Vagina (tissue), 2 donors: ENCODE measurements at regions not wholly inside any gene's neighbourhood (a gene's known extent, or its start where the extent isn't known, plus 50 kb on each side); places are given as distances from the start of the nearest gene placed in this dataset.

Source experiments
- CTCF ChIP-seq, 3 experiments: fragments of 450-650 bp in 2 of 3; fragments of 200-600 bp in 1 of 3; sonication (generic) in 1 of 3; IDR thresholded peaks; one replicate each; pipeline ENCODE4 v1.5.1; 2017 to 2019; ENCODE audit warnings: antibody characterized with exemption in 3 of 3, mild to moderate bottlenecking in 2 of 3, moderate library complexity in 2 of 3
- POLR2AphosphoS5 ChIP-seq, 2 donors: sonication (generic); formaldehyde crosslinking; IDR thresholded peaks; one replicate each; pipeline ENCODE4 v1.9.0; 2017; ENCODE audit warnings: antibody characterized with exemption in 2 of 2, mild to moderate bottlenecking in 2 of 2, low read depth in 1 of 2; ENCODE audit not compliant: insufficient read depth in 1 of 2

DNA sequence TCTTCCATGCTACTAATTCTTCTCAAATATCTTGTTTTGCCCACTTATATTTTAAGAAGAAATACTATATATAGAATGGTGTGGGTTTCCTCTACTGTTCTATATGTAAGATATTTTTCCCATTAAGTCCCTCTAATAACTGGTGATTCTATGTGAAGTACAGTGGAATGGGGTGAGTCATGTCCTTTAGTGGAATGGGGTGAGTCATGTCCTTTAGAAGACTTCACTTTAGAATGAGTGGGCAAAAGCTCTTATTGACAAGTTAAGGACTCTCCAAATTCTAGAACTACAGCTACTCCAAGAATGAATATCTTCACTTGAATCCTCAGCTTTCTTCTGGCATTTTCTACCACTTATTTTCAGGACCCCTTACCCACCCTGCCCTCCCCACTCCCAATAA is 349.9 kb downstream of the ETNK1 start:
- TF ChIP-seq CTCF (IDR thresholded peaks at IDR 0.05): no peak
- no peak for TF ChIP-seq POLR2AphosphoS5 (IDR thresholded peaks at IDR 0.05; ENCODE audit: insufficient read depth in 1 of 2, low read depth in 1 of 2)
